OCI-LY1 (cell line): ENCODE measurements at regions not wholly inside any gene's neighbourhood (a gene's known extent, or its start where the extent isn't known, plus 50 kb on each side); places are given as distances from the start of the nearest gene placed in this dataset.

Experiments
- H2AFZ ChIP-seq: fragments of 200-600 bp; sonication (generic), shearing (Covaris generic); 2 replicates; pipeline ENCODE4 v1.6.0; 2014; ENCODE audit warnings: antibody characterized with exemption, mild to moderate bottlenecking, low read length
- H3F3A ChIP-seq: fragments of 200-600 bp; sonication (generic), shearing (Covaris generic); 2 replicates; pipeline ENCODE4 v1.6.0; 2014; ENCODE audit warnings: mild to moderate bottlenecking, antibody characterized with exemption, low read length, moderate library complexity; ENCODE audit not compliant: insufficient read depth
- H3K27ac ChIP-seq: fragments of 200-600 bp; sonication (generic); 2 replicates; pipeline ENCODE4 v1.5.1; 2014; ENCODE audit warnings: low read length, mixed run types, mild to moderate bottlenecking, low read depth; ENCODE audit not compliant: poor library complexity, severe bottlenecking
- H3K27me3 ChIP-seq: fragments of 200-600 bp; sonication (generic); 2 replicates; pipeline ENCODE4 v1.6.0; 2014; ENCODE audit warnings: antibody characterized with exemption, mild to moderate bottlenecking, low read length, moderate library complexity; ENCODE audit not compliant: insufficient read depth
- H3K36me3 ChIP-seq: fragments of 200-600 bp; sonication (generic); 2 replicates; pipeline ENCODE4 v1.6.1; 2014; ENCODE audit warnings: mild to moderate bottlenecking, antibody characterized with exemption, low read length, moderate library complexity, mixed read lengths; ENCODE audit not compliant: insufficient read depth
- H3K4me1 ChIP-seq: fragments of 200-600 bp; sonication (generic); 2 replicates; pipeline ENCODE4 v1.5.1; 2014; ENCODE audit warnings: mild to moderate bottlenecking, low read length, moderate library complexity; ENCODE audit not compliant: insufficient read depth, severe bottlenecking
- H3K4me2 ChIP-seq: fragments of 200-600 bp; sonication (generic), shearing (Covaris generic); 2 replicates; pipeline ENCODE4 v1.6.1; 2014; ENCODE audit warnings: low read length
- H3K4me3 ChIP-seq: fragments of 200-600 bp; sonication (generic); 2 replicates; pipeline ENCODE4 v1.5.1; 2014; ENCODE audit warnings: low read length, low read depth, mild to moderate bottlenecking, mixed read lengths; ENCODE audit not compliant: poor library complexity, severe bottlenecking
- H3K79me2 ChIP-seq: fragments of 200-600 bp; shearing (Covaris generic); 2 replicates; pipeline ENCODE4 v1.6.1; 2016; ENCODE audit warnings: mixed run types, low read length, mixed read lengths; ENCODE audit not compliant: insufficient read depth
- H3K9ac ChIP-seq: fragments of 200-600 bp; sonication (generic), shearing (Covaris generic); 2 replicates; pipeline ENCODE4 v1.6.1; 2014; ENCODE audit warnings: mild to moderate bottlenecking, low read length, mixed read lengths
- H3K9me2 ChIP-seq: fragments of 200-600 bp; sonication (generic), shearing (Covaris generic); 2 replicates; pipeline ENCODE4 v1.6.1; 2014; ENCODE audit warnings: low read depth, mild to moderate bottlenecking, low read length, mixed read lengths
- H3K9me3 ChIP-seq: fragments of 200-600 bp; shearing (Covaris generic); 2 replicates; pipeline ENCODE4 v1.6.1; 2014; ENCODE audit warnings: low read length, mixed read lengths
- H4K20me1 ChIP-seq: fragments of 200-600 bp; sonication (generic), shearing (Covaris generic); 2 replicates; pipeline ENCODE4 v1.6.0; 2016; ENCODE audit warnings: mild to moderate bottlenecking, low read length; ENCODE audit not compliant: insufficient read depth
- CTCF ChIP-seq: fragments of 200-600 bp; sonication (generic), shearing (Covaris generic); IDR thresholded peaks from 2 replicates; pipeline ENCODE4 v1.5.1; 2017; ENCODE audit warnings: mild to moderate bottlenecking, antibody characterized with exemption, low read length, moderate library complexity, mixed read lengths
- EZH2 ChIP-seq: fragments of 200-600 bp; sonication (generic), shearing (Covaris generic); IDR thresholded peaks from 2 replicates; pipeline ENCODE4 v1.8.0; 2017; ENCODE audit warnings: borderline replicate concordance, mixed run types, mild to moderate bottlenecking, antibody characterized with exemption, low read length, moderate library complexity, mixed read lengths

- H3K27me3 ChIP-seq = no peaks in the 10 kb centered on the region
- no peak overlapping the region for H2AFZ ChIP-seq
- H3K79me2 ChIP-seq = no peaks in the 10 kb centered on the region
- no peaks in the 10 kb centered on the region for H3F3A ChIP-seq
- no peak overlapping the region for H3K27ac ChIP-seq
- H3K4me1 ChIP-seq = no peaks in the 10 kb centered on the region
- no peak for TF ChIP-seq CTCF
- no peak for TF ChIP-seq EZH2
- H3K9me3 ChIP-seq = no peaks in the 10 kb centered on the region
- H3K36me3 ChIP-seq = no peaks in the 10 kb centered on the region
- H3K9me2 ChIP-seq = no peaks in the 10 kb centered on the region
- no peak overlapping the region for H3K4me3 ChIP-seq
- no peaks in the 10 kb centered on the region for H4K20me1 ChIP-seq
- H3K9ac ChIP-seq = no peak overlapping the region
- H3K4me2 ChIP-seq = no peak overlapping the region
Observed at GRCh38 chr4:63869370-63869769, 539.9 kb downstream of the TECRL start.

GRCh38 chr4:63851496-63851895 is 557.8 kb downstream of the TECRL start:
- no peak for TF ChIP-seq CTCF
- no peak for TF ChIP-seq EZH2
- Histone ChIP-seq H3K4me1 (no peaks in the 10 kb centered on the region), H3K36me3 (no peaks in the 10 kb centered on the region)

GRCh38 chr4:63841266-63841665 is 568.0 kb downstream of the TECRL start:
- Histone ChIP-seq H3K9me3 (no peaks in the 10 kb centered on the region), H3F3A (no peaks in the 10 kb centered on the region), H3K9ac (no peak overlapping the region), H3K27ac (no peak overlapping the region), H3K4me3 (no peak overlapping the region), H3K9me2 (no peaks in the 10 kb centered on the region), H2AFZ (no peak overlapping the region), H3K36me3 (no peaks in the 10 kb centered on the region), H3K4me2 (no peak overlapping the region), H3K4me1 (no peaks in the 10 kb centered on the region), H4K20me1 (no peaks in the 10 kb centered on the region), H3K79me2 (no peaks in the 10 kb centered on the region), H3K27me3 (no peaks in the 10 kb centered on the region)
- TF ChIP-seq CTCF (no peak), EZH2 (no peak)

More at GRCh38 chr4:63851496-63851895, 557.8 kb downstream of the TECRL start:
- Histone ChIP-seq H3K9me2 (no peaks in the 10 kb centered on the region), H3K4me3 (no peak overlapping the region), H2AFZ (no peak overlapping the region), H3K4me2 (no peak overlapping the region), H3K27me3 (no peaks in the 10 kb centered on the region), H3K9me3 (no peaks in the 10 kb centered on the region), H3K79me2 (no peaks in the 10 kb centered on the region), H4K20me1 (no peaks in the 10 kb centered on the region), H3K9ac (no peak overlapping the region), H3K27ac (no peak overlapping the region), H3F3A (no peaks in the 10 kb centered on the region)
